ENCODE measurements at regions not wholly inside any gene's neighbourhood (a gene's known extent, or its start where the extent isn't known, plus 50 kb on each side); places are given as distances from the start of the nearest gene placed in this dataset.
"Not testable (repeated sequence)": the region's sequence is repeated elsewhere in the genome, so short reads cannot be mapped to it uniquely, and the experiment has no call there.

- DNase-seq = no peak
These were observed 98.1 kb downstream of the NEDD1 start for GRCh38 chr12:97005174-97005573.

GRCh38 chr12:97005646-97006045 lies 98.6 kb downstream of the NEDD1 start:
- DNase-seq = no peak

- DNase-seq = no peak
These were observed 99.5 kb downstream of the NEDD1 start for GRCh38 chr12:97006585-97006984.

GRCh38 chr12:97016163-97016562 lies 109.1 kb downstream of the NEDD1 start:
- no peak for DNase-seq

- DNase-seq = no peak
These were observed 110.2 kb downstream of the NEDD1 start for GRCh38 chr12:97017213-97017612.

GRCh38 chr12:97022536-97023230 lies 115.6 kb downstream of the NEDD1 start:
- DNase-seq = peak; percentile 37

GRCh38 chr12:97024393-97024792 lies 117.3 kb downstream of the NEDD1 start:
- DNase-seq = no peak

- no peak for DNase-seq
These were observed 119.8 kb downstream of the NEDD1 start for GRCh38 chr12:97026901-97027300.

GRCh38 chr12:97027482-97027881 lies 120.4 kb downstream of the NEDD1 start:
- no peak for DNase-seq

GRCh38 chr12:97038131-97038530 lies 131.1 kb downstream of the NEDD1 start:
- DNase-seq = no peak

- no peak for DNase-seq
These were observed 131.8 kb downstream of the NEDD1 start for GRCh38 chr12:97038834-97039233.

- no peak for DNase-seq
These were observed 139.8 kb downstream of the NEDD1 start for GRCh38 chr12:97046901-97047300.

GRCh38 chr12:97047361-97047760 lies 140.3 kb downstream of the NEDD1 start:
- DNase-seq = no peak

- DNase-seq = no peak
These were observed 141.5 kb downstream of the NEDD1 start for GRCh38 chr12:97048421-97049035.

- no peak for DNase-seq
These were observed 143.5 kb downstream of the NEDD1 start for GRCh38 chr12:97050509-97050908.

GRCh38 chr12:97051341-97051740 lies 144.3 kb downstream of the NEDD1 start:
- no peak for DNase-seq

- no peak for DNase-seq
These were observed 154.1 kb downstream of the NEDD1 start for GRCh38 chr12:97061171-97061570.

GRCh38 chr12:97063292-97063935 lies 156.4 kb downstream of the NEDD1 start:
- no peak for DNase-seq

- DNase-seq = no peak
These were observed 168.3 kb downstream of the NEDD1 start for GRCh38 chr12:97075161-97075933.

- DNase-seq = no peak
These were observed 169.0 kb downstream of the NEDD1 start for GRCh38 chr12:97075934-97076630.

GRCh38 chr12:97076912-97077311 lies 169.9 kb downstream of the NEDD1 start:
- DNase-seq = not testable (repeated sequence)

- no peak for DNase-seq
These were observed 175.0 kb downstream of the NEDD1 start for GRCh38 chr12:97082029-97082428.

GRCh38 chr12:97093187-97093683 lies 186.2 kb downstream of the NEDD1 start:
- no peak for DNase-seq
